ENCODE measurements at regions not wholly inside any gene's neighbourhood (a gene's known extent, or its start where the extent isn't known, plus 50 kb on each side); places are given as distances from the start of the nearest gene placed in this dataset.
"Not testable (repeated sequence)": the region's sequence is repeated elsewhere in the genome, so short reads cannot be mapped to it uniquely, and the experiment has no call there.

GRCh38 chr10:65219444-65219843 lies 1698.2 kb downstream of the REEP3 start:
- no peak for DNase-seq

- DNase-seq = no peak
Observed at GRCh38 chr10:65231148-65231547, 1694.7 kb upstream of the LRRTM3 start.

GRCh38 chr10:65234261-65234660 lies 1691.6 kb upstream of the LRRTM3 start:
- no peak for DNase-seq

GRCh38 chr10:65235266-65235665 lies 1690.6 kb upstream of the LRRTM3 start:
- DNase-seq = no peak

GRCh38 chr10:65235846-65236245 lies 1690.0 kb upstream of the LRRTM3 start:
- DNase-seq = no peak

- DNase-seq = no peak
Observed at GRCh38 chr10:65265451-65265954, 1660.3 kb upstream of the LRRTM3 start.

- DNase-seq = not testable (repeated sequence)
Observed at GRCh38 chr10:65269551-65269950, 1656.3 kb upstream of the LRRTM3 start.

GRCh38 chr10:65270969-65271368 lies 1654.9 kb upstream of the LRRTM3 start:
- no peak for DNase-seq

GRCh38 chr10:65273115-65273514 lies 1652.7 kb upstream of the LRRTM3 start:
- no peak for DNase-seq

- no peak for DNase-seq
Observed at GRCh38 chr10:65275296-65275695, 1650.5 kb upstream of the LRRTM3 start.

GRCh38 chr10:65284495-65285041 lies 1641.3 kb upstream of the LRRTM3 start:
- DNase-seq = no peak

- DNase-seq = not testable (repeated sequence)
Observed at GRCh38 chr10:65285726-65286125, 1640.1 kb upstream of the LRRTM3 start.

- no peak for DNase-seq
Observed at GRCh38 chr10:65291286-65291685, 1634.5 kb upstream of the LRRTM3 start.

- no peak for DNase-seq
Observed at GRCh38 chr10:65292551-65292950, 1633.3 kb upstream of the LRRTM3 start.

GRCh38 chr10:65294329-65294728 lies 1631.5 kb upstream of the LRRTM3 start:
- DNase-seq = no peak

GRCh38 chr10:65301181-65301580 lies 1624.7 kb upstream of the LRRTM3 start:
- DNase-seq = no peak

GRCh38 chr10:65306201-65306600 lies 1619.6 kb upstream of the LRRTM3 start:
- no peak for DNase-seq

- no peak for DNase-seq
Observed at GRCh38 chr10:65312876-65313275, 1613.0 kb upstream of the LRRTM3 start.

GRCh38 chr10:65313406-65313805 lies 1612.4 kb upstream of the LRRTM3 start:
- DNase-seq = no peak

GRCh38 chr10:65314253-65314652 lies 1611.6 kb upstream of the LRRTM3 start:
- DNase-seq = no peak

- no peak for DNase-seq
Observed at GRCh38 chr10:65319493-65319892, 1606.3 kb upstream of the LRRTM3 start.

- DNase-seq = no peak
Observed at GRCh38 chr10:65320236-65321026, 1605.4 kb upstream of the LRRTM3 start.

- DNase-seq = no peak
Observed at GRCh38 chr10:65323802-65324201, 1602.0 kb upstream of the LRRTM3 start.

- DNase-seq = no peak
Observed at GRCh38 chr10:65325913-65326312, 1599.9 kb upstream of the LRRTM3 start.

- no peak for DNase-seq
Observed at GRCh38 chr10:65328486-65328885, 1597.3 kb upstream of the LRRTM3 start.
